ENCODE measurements at regions not wholly inside any gene's neighbourhood (a gene's known extent, or its start where the extent isn't known, plus 50 kb on each side); places are given as distances from the start of the nearest gene placed in this dataset.

DNA sequence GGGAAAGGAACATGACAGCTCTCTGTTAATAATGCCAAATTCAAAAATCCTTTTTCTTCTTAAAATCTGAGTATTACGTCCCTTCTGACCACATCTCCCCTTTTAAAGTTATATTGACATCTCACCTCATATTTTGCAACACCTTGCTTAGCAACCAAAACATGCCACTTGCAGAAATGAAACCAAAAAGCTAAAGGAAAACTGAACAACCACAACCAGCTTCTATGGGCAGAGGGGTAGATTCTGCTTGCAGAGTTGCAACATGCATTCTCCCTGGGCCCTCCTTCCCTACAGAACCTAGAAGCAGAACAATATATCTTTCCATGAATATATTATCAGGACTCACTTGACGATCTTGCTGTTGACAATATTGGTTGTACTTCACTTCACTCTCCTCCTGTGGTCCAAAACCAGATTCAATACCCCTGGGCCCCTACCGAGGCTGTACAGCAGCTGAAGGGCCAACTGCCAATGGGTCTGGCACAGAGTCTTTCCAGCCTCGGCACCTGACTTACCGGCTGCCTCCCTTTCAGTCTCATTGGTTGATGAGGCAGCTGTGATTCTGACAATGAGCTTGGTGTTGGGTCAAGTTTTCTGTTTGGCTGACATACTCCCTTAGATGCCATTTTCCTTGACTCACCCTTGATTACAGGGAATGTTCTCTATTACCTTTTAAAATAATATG, 616.6 kb downstream of the ZEB2 start:
- no peak for DNase-seq

DNA sequence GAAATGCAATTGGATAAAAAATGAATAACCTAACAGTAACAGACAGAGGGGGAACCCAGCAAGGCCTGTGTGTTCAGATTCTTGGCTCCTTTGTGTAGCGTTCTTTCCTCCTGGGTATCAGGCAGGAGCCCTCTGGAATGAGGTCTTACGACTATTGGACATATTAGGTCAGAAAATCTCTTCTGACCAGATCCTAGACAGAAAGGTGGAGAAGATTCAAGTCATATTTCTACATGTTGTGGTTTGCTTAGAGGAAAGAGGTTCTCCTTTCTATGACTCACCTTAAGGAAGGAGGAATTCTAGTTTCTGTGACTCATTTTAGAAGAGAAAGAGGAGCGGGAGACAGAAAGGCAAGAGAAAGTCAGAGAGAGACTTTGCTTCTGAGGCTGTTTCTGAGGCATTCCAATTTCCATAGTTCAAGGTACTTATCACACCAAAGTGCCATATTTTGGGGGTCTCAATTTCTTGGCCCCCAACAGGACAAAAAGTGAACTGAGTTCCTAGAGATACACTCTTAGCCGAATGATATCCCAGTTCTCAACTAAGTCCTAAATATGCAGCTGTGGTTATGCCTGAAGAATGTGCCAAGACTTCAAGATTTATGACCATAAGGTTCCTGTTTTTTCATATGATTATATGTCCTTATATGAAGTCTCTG, 618.6 kb downstream of the ZEB2 start:
- no peak for DNase-seq

DNA sequence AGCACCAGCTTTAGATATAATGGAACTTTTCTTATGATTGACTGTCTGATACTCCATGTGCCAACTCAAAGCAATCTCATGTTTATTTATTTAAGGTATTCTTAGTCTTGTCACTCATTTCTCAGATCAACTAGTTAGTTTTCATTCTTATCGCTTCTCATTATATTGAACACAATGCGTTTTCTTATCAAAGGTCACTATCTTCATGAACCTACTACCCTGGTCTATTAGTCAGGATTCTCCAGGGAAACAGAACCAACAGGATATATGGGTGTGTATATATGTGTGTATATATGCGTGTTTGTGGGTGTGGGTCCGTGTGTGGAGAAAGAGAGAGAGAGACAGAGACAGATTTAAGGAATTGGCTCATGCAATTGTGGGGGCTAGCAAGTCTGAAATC, 619.9 kb downstream of the ZEB2 start:
- DNase-seq = no peak

DNA sequence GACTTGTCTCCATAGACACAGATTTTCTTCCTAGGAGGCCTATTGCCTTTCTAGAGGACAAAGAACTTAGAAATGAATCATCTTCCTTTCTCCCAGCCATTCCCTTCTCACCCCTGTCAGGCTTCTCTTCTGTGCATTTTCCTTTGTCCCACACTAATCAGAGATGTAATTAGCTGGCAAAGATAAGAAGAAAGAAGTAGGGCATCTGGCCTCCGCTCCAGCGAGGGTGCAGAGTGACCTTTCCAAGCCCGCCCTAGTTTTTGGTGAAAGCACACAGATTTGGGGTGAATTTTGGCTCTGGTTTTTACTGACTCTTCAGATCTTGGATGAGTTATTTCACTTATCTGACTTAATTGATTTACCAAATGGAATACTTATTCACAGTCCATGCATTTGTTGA, 626.5 kb downstream of the ZEB2 start:
- no peak for DNase-seq

DNA sequence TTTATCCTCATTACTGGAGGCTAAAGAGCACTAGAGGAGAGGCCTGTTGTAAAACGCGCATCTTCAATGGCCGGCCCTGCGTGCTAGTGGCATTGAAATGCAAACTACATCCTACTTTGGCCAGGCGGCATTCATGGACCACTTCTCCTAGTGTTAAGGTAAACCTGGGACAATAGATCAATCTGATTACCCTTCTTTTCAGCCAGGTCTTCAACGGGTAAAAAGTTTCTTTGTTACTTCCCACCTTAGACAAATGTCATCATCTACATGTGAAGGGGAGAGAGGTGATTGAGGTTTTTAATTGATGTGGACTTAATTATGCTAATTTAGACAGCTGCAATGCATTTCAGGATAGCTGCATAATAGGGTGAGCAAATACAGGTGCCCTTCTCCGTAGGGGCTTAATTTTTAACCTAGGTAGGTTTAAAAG, 628.0 kb downstream of the ZEB2 start:
- DNase-seq = peak; percentile 9

DNA sequence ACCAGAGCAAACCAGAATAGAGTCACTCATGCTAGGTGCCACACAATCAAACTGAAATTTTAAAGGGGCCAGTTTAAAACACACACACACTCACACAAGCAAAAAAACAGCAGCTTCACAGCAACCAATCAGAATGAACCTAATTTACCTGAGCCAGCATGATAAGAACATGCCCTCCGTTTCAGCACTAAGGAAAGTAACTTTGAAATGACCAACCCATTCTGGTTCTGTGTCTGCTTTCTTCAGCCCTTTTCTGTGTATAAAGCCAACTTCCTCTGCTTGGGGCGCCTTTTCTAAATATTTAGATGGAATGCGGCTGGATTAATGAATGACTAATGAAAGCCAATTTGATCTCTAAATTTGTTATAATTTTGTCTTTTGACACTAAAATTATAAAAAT, 629.1 kb downstream of the ZEB2 start:
- no peak for DNase-seq

DNA sequence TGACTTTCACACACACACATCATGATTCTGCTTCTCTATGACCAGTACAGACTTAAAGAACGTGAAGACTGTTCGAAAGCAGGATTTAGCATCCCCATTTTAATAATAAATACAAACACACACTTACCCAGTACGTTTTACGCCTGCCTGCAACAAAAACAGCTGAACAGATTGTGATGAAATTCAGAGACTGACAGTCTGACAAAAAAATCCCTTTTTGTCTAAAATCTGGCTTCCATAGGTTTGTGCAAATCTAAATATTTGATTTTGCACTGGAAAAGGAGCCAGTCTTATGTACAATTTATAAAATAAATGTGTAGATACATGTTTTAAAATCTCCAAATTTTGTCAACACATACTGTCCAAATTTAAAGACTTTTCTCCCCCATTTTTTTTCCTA, 630.7 kb downstream of the ZEB2 start:
- no peak for DNase-seq

DNA sequence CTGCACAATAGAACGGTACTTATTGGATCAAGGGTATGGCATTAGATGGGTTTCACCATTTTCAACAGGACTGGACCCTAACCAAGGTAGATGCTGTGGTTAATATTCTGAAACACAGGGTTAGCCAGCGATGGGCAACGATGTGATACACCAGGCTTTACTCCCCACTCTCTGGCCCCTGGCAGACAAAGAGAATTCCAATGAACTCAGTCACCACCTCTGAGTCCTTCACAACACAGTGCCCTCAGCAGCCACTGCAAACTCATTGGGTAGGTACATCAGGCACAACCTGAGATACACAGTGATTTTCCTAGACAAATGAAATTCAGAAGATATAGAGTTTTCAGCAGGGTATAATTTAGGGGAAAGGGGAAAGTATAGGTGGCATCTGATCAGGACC, 634.5 kb downstream of the ZEB2 start:
- DNase-seq = no peak

DNA sequence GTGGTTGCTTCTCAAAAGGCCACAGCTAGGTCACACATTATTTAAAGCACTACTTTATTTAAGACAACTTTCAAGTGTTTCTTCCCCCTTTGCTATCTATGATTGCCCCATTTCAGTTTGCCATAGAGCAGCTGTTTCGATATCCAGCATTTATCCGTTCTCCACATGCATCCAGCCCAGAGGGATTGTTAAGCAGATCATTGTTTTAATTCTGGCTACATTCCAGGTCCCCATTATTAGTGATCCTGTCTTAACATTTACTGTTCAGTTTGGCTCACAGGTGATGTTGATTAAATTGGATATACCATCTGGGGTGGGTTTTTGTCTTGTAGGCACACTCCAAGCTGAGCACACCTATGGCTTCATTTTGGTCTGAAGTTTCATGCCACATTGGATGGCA, 638.7 kb downstream of the ZEB2 start:
- DNase-seq = no peak

DNA sequence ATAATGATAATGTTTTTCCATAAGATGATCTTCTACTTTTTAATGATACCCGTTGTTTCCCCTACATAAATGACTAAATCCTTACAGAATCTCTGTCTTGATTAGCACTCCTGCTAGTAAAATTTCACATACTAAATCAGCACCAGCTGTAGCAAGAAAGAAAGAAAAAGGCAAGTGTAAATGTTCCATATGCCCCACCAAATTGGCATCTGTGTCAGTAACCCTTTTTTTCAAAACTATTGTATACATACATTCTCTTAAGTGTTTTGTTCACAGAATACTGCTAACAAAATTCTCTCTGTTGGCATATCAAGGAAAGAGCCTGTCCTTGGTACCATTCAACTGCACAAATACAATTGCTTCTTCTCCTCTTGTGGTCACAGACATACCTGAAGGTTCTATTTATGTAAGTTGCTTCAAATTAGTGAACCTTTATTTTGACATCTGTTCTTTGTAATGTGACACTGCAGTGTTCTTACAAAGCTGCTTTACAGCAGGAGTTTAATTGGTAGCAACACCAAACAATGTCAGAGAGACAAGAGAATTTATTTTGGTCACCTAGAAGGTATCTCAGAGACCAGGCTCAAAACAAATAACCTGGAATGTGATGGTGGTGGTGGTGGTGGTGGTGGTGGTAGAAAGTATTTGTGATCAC, 641.9 kb downstream of the ZEB2 start:
- DNase-seq = peak; percentile 46

DNA sequence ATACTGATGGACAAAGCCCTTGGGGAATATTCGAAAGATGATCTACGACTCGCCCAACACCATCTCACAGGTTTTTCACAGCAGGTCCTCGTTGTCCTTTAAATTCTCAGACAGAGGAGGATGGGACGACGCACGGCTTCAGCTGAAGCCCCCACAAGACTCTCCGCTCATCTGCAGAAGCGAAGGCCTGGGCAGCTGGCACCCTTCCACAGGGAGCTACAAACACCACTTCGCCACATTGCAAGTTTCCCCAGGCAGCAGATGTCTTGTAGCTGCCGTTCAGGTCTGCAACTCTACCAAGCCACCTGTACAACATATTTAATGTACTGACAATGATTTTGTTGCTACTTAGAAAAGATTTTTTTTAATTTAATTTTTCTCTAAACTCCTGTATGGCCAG, 642.9 kb downstream of the ZEB2 start:
- DNase-seq = no peak

DNA sequence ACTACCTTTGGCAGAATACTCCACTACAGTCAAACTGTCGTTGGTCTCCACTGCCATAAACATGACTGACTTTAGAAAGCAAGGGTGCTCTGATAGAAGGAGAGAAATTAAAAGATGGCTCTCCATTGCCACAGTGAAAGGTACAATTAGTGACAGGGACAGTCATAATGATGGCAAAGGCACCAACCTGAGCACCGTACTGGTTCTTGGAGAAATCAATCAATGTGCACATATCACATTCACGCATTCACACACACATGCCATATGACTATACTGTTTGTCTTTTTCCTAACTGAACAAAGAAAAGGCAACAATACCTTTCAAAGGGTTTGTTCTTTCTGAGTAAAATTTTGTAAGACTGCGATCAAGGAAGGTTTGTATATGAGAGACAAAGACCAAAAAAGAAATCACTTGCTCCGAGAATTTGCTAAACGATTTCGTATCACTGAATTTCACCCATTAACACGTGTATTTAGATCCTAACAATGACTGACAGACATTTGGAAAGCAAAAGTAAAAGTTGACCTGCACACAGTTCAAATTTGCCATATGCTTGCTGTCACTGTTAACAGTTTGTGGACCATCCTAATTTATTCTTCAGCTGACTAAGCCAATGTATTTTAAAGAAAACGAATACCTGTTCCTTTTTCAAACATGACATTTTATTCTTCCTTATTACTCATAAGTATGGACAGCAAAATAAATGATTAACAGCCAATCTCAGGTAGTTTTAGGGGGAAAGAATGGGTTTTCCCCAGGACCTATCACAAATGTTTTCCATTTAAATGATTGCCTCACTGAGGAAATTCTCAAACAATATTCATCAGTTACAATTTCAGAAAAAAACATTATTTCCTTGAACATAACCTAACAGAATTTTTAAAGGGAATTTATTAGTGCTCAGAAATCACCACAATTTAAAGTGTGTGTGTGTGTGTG, 644.4 kb downstream of the ZEB2 start:
- no peak for DNase-seq

DNA sequence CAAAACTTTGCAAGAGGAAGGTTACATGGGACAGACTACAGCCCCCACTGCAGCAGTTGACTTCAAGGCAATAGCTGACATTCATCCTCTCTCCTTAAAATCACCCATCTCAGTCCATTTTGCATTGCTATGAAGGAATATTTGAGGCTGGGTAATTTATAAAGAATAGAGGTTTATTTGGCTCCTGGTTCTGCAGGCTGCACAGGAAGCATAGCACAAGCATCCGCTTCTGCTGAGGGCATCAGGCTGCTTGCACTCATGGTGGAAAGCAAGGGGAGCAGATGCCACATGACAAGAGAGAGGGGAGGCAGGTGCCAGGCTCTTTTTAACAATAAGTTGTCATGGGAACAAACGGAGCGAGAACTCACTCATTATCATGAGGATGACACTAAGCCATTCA, 646.0 kb downstream of the ZEB2 start:
- DNase-seq = no peak

DNA sequence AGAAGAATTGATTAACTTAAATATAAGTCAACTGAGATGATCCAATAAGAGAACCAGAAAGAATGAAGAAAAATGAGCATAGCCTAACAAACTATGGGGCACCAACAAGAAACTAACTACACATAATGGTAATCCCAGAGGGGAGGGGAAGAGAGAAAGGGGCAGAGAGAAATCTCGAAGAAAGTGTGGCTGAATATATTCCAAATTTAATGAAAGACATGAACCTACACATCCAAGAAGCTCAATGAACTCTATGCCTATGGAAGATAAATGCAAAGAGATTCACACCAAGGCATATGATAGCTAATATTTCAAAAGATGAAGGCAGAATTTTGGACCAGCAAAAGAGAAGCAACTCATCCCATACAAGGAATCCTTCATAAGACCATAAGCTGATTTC, 649.2 kb downstream of the ZEB2 start:
- DNase-seq = no peak

DNA sequence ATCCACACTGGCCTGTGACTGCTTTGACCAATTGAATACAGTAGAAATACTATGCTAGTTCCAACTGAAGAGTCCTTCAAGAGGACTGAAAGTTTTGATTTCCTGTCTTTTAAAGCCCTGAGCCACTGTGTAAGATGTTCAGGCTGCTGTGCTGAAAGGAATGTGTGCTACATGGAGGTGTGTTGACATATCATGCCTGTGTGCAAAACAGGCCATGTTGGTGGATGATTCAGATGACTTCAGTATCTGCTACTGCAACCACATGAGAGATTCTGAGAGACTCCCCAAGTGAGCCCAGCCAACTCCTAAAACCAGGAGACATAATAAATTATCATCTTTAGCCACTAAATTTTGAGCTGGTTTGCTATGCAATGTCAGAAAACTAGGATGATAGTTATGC, 662.9 kb downstream of the ZEB2 start:
- no peak for DNase-seq

DNA sequence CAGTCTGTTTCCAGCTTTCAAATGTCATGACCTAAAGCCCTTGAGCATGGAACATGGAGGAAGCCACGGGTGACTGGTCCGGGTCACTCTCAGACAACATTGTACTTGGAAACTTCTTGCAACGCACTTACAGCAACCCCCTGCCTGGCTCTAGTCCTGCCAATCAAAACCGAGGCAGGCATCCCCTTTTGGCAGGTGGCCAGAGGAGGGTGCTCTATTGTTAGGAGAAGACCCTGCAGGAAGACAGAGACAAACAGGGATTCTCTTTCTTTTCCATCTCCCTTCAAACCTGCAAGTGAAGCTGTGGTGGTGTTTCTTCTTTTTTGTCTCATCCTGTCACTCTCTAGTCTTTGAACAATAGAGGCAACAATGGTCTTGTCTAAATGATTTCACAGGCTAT, 667.2 kb downstream of the ZEB2 start:
- no peak for DNase-seq

DNA sequence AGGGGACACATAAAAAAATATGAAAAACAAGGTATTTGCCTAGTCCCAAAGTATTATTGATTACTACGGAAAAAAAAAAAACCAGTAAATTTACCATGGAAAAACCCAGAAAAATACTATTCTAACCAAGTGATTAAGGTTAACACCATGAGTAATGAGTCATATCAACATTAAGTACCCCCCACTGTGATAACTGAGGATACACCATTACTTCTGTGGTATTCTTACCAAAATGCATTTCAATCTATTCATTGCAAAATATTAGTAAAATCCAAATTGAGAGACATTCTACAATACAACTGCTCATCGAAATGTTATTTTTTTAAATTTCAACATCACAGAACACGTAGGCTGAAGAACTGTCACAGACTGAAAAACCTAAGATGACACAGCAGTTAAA, 669.8 kb downstream of the ZEB2 start:
- DNase-seq = no peak

DNA sequence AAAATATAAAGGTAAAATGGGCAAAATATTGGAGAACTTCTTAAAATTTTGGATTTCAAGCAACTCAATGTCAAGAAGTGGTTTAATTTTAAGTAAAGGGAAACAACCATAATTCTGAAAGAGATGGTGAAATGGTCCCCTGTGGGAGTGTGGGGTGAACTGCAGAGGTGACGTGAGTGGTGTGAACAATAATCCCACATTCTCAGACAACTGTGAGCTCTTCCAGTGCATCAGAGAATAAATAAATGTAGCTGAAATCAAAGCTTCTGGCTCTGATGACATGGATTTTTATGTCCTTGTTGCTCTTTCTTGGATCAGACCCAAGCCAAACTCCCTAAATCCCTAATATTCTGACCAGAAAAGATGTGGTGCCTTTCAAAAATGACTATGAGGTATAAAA, 672.7 kb downstream of the ZEB2 start:
- DNase-seq = no peak

DNA sequence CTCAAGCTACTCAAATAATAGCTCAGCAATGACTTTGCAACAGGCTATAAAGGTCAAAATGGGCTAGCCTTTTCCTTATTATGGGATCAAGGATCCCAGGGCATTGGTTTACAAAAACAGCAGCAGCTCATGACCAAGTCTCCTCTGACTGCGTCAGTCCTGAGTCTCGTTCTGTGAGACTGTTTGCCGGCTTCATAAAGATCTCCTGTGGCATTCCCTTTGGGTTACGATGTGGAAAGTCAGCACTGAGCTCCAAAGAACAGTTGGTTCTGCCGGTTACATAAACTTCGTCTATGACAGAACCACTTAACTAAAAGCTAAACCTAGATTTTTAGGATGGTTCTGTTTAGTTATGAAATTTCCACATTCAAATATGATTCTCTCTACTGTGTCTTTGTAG, 674.9 kb downstream of the ZEB2 start:
- no peak for DNase-seq

DNA sequence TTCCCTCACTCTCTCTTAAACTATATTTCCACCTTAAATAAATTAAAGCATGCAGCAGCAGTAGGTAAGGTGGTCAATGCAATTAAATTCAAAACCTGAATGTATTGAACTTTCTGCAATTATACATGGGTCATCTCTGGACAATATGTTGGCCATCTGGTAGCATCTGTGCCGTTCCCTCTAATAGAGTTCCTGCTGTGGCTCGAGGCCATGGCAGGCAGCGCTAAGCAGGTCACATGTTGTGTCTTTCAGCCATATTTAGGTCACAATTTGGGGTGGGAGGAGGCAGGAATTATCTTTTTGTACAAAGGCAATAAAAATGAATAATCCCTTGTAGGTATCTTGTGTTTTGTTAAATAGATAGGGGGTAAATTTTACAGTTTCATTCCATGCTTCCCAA, 676.2 kb downstream of the ZEB2 start:
- no peak for DNase-seq

DNA sequence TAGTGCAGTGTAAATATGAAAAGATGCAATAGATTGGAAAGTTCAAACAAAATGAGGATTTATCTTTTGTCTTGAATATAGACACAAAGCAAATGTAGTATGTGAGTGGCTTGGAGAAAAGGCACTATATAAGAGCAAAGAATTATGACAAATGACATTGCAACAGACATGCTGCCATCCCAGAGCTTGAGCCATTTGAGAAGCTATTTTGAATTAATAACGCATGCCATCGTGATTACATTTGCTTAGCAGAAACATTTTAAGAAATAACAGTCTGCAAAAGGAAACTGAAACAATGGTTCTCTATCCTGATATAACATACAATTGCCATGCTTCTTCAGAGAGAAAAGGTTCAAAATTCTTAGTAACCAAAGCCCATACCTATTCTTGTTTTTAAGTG, 677.1 kb downstream of the ZEB2 start:
- no peak for DNase-seq

DNA sequence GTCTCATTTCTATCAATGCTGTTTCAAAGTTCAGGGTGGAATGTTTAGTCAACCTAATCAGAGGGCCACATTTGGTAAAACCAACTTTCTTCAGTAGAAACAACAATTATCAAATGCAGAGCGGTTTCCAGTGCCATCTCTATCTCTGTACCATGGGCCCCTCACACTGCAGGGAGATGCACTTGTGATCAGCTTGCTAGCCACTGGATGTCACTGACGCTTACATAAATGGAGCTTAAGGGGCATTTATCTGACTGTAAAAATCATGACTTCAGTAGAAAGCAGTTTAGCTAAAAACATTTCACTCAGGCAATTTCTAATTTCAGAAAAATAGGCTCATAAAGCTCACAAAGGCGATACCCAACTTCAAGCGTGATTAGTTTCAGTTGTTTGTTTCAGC, 678.0 kb downstream of the ZEB2 start:
- no peak for DNase-seq

DNA sequence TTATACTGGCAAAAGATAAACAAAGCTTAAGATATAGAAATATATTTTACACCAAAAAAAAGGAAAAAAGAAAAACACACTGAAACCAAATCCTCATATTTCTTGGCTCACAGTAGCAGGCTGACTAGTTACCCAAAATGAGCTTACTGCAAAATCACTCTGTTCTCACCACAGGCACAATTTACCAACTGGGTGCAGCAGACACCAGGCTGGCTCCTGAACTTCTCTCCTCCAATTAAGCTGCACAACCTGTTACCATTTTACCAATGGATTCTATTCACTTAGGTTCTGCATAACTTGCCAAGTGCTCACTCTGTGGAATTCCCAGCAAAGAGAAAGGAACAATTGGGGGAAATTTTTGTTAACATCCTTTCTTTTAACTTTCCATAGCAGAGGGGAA, 679.3 kb downstream of the ZEB2 start:
- DNase-seq = no peak

DNA sequence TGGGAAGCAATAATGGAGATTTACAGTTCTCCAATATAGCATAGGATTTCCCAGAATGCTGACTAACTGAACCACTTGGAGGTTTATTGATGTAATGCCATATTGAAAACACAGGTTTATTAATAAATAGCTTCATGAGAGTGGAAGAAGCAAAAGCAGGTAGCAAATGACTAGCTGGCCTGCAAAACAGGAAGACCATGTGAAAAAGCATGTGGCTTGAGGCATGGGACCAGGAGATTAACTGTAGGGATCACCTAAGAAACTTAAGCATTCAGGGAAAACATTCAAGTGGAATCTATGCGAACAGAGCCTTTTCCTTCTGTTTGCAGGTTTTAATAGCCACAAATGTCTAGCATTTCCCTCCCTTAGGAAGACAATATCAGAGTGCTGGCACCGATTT, 679.7 kb downstream of the ZEB2 start:
- DNase-seq = no peak
